OCI-LY3 (cell line): ENCODE measurements at regions not wholly inside any gene's neighbourhood (a gene's known extent, or its start where the extent isn't known, plus 50 kb on each side); places are given as distances from the start of the nearest gene placed in this dataset.

Experiments
- H2AFZ ChIP-seq: fragments of 200-600, 300-600 bp; shearing (Covaris generic); 2 replicates; pipeline ENCODE4 v1.6.0; 2014; ENCODE audit warnings: antibody characterized with exemption, low read depth, low read length
- H3K27ac ChIP-seq: fragments of 200-600, 300-600 bp; sonication (generic); 2 replicates; pipeline ENCODE4 v1.5.1; 2014; ENCODE audit warnings: mild to moderate bottlenecking, low read length, moderate library complexity, mixed read lengths
- H3K27me3 ChIP-seq: fragments of 200-600, 300-600 bp; sonication (generic); 2 replicates; pipeline ENCODE4 v1.6.1; 2014; ENCODE audit warnings: low read depth, low read length, mixed read lengths
- H3K36me3 ChIP-seq: fragments of 200-600, 300-600 bp; sonication (generic); replicated peaks from 2 replicates; pipeline ENCODE3; 2014; ENCODE audit warnings: low read depth, low read length, mixed read lengths
- H3K4me1 ChIP-seq: fragments of 300-600, 200-600 bp; sonication (generic); 2 replicates; pipeline ENCODE4 v1.6.1; 2014; ENCODE audit warnings: low read length, mixed read lengths
- H3K4me2 ChIP-seq: fragments of 200-600, 300-600 bp; sonication (generic); 2 replicates; pipeline ENCODE4 v1.6.1; 2014; ENCODE audit warnings: low read length, mixed read lengths
- H3K4me3 ChIP-seq: fragments of 300-600, 200-600 bp; sonication (generic); 2 replicates; pipeline ENCODE4 v1.5.1; 2014; ENCODE audit warnings: antibody characterized with exemption, mild to moderate bottlenecking, low read length, moderate library complexity
- H3K79me2 ChIP-seq: fragments of 300-600, 200-600 bp; shearing (Covaris generic); 2 replicates; pipeline ENCODE4 v1.6.1; 2014; ENCODE audit warnings: mild to moderate bottlenecking, low read length, mixed read lengths
- H3K9ac ChIP-seq: fragments of 300-600, 200-600 bp; shearing (Covaris generic); 2 replicates; pipeline ENCODE4 v1.6.0; 2014; ENCODE audit warnings: mild to moderate bottlenecking, low read length, moderate library complexity
- H3K9me3 ChIP-seq: fragments of 200-600, 300-600 bp; shearing (Covaris generic); 2 replicates; pipeline ENCODE4 v1.6.1; 2014; ENCODE audit warnings: low read length, mixed read lengths; ENCODE audit not compliant: insufficient read depth
- H4K20me1 ChIP-seq: fragments of 200-600, 300-600 bp; sonication (generic); 2 replicates; pipeline ENCODE4 v1.6.1; 2016; ENCODE audit warnings: low read length, mixed read lengths; ENCODE audit not compliant: insufficient read depth
- CTCF ChIP-seq: fragments of 200-600, 300-600 bp; sonication (generic); IDR thresholded peaks from 2 replicates; pipeline ENCODE4 v1.5.1; 2014; ENCODE audit warnings: antibody characterized with exemption, low read length, low read depth
- EZH2phosphoT487 ChIP-seq: fragments of 200-600 bp; shearing (Covaris generic); IDR thresholded peaks from 2 replicates; pipeline ENCODE4 v1.6.1; 2018; ENCODE audit warnings: antibody characterized with exemption, mixed run types, low read depth

- Histone ChIP-seq H4K20me1 (no peaks in the 10 kb centered on the region), H3K9ac (no peak overlapping the region), H3K27ac (no peak overlapping the region), H3K4me2 (no peak overlapping the region), H3K4me1 (no peaks in the 10 kb centered on the region), H3K27me3 (no peaks in the 10 kb centered on the region), H3K79me2 (no peaks in the 10 kb centered on the region), H3K4me3 (no peak overlapping the region), H3K9me3 (no peaks in the 10 kb centered on the region), H3K36me3 (no peaks in the 10 kb centered on the region), H2AFZ (no peak overlapping the region)
- TF ChIP-seq EZH2phosphoT487, result no peak
- TF ChIP-seq CTCF, result no peak
These were observed 523.3 kb upstream of the VRK2 start for GRCh38 chr2:57523304-57523703.

GRCh38 chr2:57527685-57528084 is 518.9 kb upstream of the VRK2 start:
- H3K4me1 ChIP-seq, result no peaks in the 10 kb centered on the region
- H3K9ac ChIP-seq, result no peak overlapping the region
- no peak overlapping the region for H2AFZ ChIP-seq
- H3K79me2 ChIP-seq, result no peaks in the 10 kb centered on the region
- no peaks in the 10 kb centered on the region for H3K36me3 ChIP-seq
- H3K4me2 ChIP-seq, result no peak overlapping the region
- H3K4me3 ChIP-seq, result no peak overlapping the region
- no peaks in the 10 kb centered on the region for H4K20me1 ChIP-seq
- H3K27ac ChIP-seq, result no peak overlapping the region
- no peaks in the 10 kb centered on the region for H3K9me3 ChIP-seq
- TF ChIP-seq CTCF (no peak), EZH2phosphoT487 (no peak)
- no peaks in the 10 kb centered on the region for H3K27me3 ChIP-seq

- Histone ChIP-seq H3K27ac (no peak overlapping the region), H3K4me2 (no peak overlapping the region), H3K4me3 (no peak overlapping the region), H3K27me3 (no peaks in the 10 kb centered on the region), H3K79me2 (no peaks in the 10 kb centered on the region), H2AFZ (no peak overlapping the region), H3K9ac (no peak overlapping the region), H3K36me3 (no peaks in the 10 kb centered on the region), H3K9me3 (no peaks in the 10 kb centered on the region), H3K4me1 (no peaks in the 10 kb centered on the region), H4K20me1 (no peaks in the 10 kb centered on the region)
- TF ChIP-seq EZH2phosphoT487 (no peak), CTCF (no peak)
These were observed 518.1 kb upstream of the VRK2 start for GRCh38 chr2:57528499-57528898.

- no peak overlapping the region for H3K27ac ChIP-seq
- TF ChIP-seq EZH2phosphoT487 (no peak), CTCF (no peak)
These were observed 512.2 kb upstream of the VRK2 start for GRCh38 chr2:57534358-57534757.

More at GRCh38 chr2:57534358-57534757, 512.2 kb upstream of the VRK2 start:
- H3K27me3 ChIP-seq, result no peaks in the 10 kb centered on the region
- no peak overlapping the region for H3K9ac ChIP-seq
- no peaks in the 10 kb centered on the region for H3K36me3 ChIP-seq
- no peak overlapping the region for H2AFZ ChIP-seq
- no peaks in the 10 kb centered on the region for H4K20me1 ChIP-seq
- no peaks in the 10 kb centered on the region for H3K9me3 ChIP-seq
- no peak overlapping the region for H3K4me3 ChIP-seq
- no peaks in the 10 kb centered on the region for H3K4me1 ChIP-seq
- H3K79me2 ChIP-seq, result no peaks in the 10 kb centered on the region
- no peak overlapping the region for H3K4me2 ChIP-seq
